ENCODE measurements at regions not wholly inside any gene's neighbourhood (a gene's known extent, or its start where the extent isn't known, plus 50 kb on each side); places are given as distances from the start of the nearest gene placed in this dataset.
"Not testable (repeated sequence)": the region's sequence is repeated elsewhere in the genome, so short reads cannot be mapped to it uniquely, and the experiment has no call there.

DNA sequence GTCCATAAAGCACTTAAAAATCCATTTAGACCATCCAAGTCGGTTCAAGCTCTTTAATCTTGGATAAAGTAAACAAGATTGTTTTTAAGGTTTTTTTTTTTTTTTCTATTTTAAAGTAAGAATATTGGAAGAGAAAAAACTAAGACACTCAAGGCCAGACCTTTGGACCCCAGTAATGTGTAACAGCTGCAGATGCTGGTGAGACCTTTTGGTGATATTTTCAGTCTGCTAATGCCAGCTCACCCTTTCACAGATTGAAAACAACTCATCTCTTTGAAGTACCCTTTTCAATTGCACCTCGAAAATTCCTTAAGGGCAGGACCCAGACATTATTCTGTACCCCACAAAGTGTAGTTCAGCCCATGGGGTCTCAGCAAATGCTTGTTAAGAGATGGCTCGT is 260.7 kb upstream of the CTNNB1 start:
- DNase-seq: no peak

GRCh38 chr3:40939030-40939740 is 260.1 kb upstream of the CTNNB1 start:
- DNase-seq: no peak

GRCh38 chr3:40939741-40940130 is 259.6 kb upstream of the CTNNB1 start:
- no peak for DNase-seq

- DNase-seq: no peak
Observed at GRCh38 chr3:40940651-40941050, 258.7 kb upstream of the CTNNB1 start.

- DNase-seq: not testable (repeated sequence)
Observed at GRCh38 chr3:40947022-40947421, 252.3 kb upstream of the CTNNB1 start.

- DNase-seq: not testable (repeated sequence)
Observed at GRCh38 chr3:40949347-40949746, 250.0 kb upstream of the CTNNB1 start.

DNA sequence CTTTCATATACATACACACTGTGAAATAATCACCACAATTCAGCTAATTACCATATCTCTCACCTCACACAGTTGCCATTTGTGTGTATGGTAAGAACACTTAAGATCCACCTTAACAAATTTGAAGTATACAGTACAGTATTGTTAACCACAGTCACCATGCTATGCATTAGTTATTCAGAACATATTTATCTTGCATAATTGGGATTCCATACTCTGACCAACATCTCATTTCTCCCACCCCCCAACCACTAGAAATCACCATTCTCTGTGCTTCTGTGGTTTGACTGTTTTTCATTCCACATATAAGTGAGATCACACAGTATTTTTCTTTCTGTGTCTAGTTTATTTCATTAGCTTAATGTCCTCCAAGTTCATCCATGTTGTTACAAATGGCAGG is 247.7 kb upstream of the CTNNB1 start:
- no peak for DNase-seq

- DNase-seq: no peak
Observed at GRCh38 chr3:40961104-40961857, 238.0 kb upstream of the CTNNB1 start.

- no peak for DNase-seq
Observed at GRCh38 chr3:40962721-40963120, 236.6 kb upstream of the CTNNB1 start.

GRCh38 chr3:40968666-40969065 is 230.6 kb upstream of the CTNNB1 start:
- DNase-seq: no peak

- DNase-seq: no peak
Observed at GRCh38 chr3:40969341-40969740, 230.0 kb upstream of the CTNNB1 start.

- DNase-seq: no peak
Observed at GRCh38 chr3:40969756-40970466, 229.4 kb upstream of the CTNNB1 start.

- DNase-seq: peak in 8 of 56 donors; percentile 6 to 46 (median 20)
Observed at GRCh38 chr3:40971191-40972168, 227.8 kb upstream of the CTNNB1 start.

- DNase-seq: no peak
Observed at GRCh38 chr3:40972350-40972749, 227.0 kb upstream of the CTNNB1 start.

DNA sequence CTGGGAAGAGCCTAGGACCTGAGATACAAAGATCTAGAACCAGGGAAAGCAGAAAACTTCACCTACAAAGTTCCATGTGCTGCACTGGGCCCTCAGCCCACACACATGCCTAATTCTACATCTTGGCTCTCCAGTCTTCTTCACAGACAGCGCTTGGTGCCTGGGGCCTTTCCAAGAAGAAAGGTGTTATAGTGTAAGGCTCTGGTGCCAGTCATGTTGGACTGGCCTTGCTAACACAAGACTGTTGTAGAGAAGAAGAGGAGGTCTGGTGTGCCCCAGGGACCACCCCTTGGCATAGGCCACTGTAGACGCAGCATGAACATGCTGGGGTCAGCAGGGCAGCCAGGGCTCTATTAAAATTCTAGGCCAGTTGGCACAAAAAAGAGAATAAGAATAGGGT is 226.2 kb upstream of the CTNNB1 start:
- no peak for DNase-seq

- DNase-seq: no peak
Observed at GRCh38 chr3:40975711-40976121, 223.6 kb upstream of the CTNNB1 start.

- DNase-seq: no peak
Observed at GRCh38 chr3:40976241-40976640, 223.1 kb upstream of the CTNNB1 start.

DNA sequence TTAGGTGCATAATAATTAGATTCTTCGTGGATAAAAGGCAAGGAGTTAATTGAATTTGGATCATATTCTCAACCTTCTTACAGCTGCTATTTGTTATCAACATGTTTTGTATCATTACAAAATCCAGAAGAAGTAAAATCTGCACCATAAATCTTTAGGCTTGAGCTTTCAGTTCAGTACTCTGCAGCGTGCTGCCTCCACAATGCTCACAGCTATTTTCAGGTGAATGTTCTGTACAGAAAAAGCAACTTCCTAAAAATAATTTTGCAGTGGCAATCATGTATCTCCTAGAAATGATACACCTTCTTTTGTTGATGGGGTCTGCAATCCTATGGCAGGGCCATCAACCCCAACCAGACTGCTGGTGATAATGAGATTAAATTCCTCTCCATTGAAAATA is 220.9 kb upstream of the CTNNB1 start:
- DNase-seq: peak in 1 of 56 donors; percentile 3

DNA sequence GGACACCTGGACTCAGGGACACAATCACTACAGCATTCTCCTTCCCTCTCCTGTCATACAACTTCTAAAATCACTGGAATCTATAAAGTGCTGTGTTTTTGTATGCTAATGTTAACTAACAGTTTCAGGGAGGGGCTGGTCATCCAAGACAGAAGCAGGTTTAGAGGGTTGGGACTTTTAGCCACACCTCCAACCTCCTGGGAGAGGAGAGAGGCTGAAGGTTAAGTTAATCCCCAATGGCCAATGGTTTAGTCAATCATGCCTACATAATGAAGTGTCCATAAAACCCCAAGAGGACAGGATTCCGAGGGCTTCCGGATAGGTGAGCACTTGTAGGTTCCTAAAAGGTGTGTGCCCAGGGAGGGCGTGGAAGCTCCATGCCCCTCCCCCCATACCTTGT is 219.3 kb upstream of the CTNNB1 start:
- DNase-seq: no peak

DNA sequence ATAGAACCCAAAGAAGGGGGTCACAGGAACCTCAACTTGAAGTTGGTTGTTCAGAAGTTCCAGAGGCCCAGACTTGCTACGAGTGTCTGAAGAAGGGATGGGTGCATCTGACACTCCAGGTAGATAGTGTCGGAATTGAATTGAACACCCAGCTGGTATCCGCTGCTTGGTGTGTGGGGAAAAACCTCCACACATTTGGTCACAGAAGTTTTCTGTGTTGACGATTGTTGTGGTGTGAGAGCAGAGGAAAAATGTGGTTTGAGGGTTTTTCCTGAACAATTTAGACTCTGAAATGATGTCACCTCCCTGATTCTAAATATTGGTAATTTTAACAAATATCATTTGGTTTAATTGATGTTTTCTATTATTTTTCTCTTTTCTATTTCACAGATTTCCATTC is 218.8 kb upstream of the CTNNB1 start:
- DNase-seq: no peak

GRCh38 chr3:40985195-40985594 is 214.1 kb upstream of the CTNNB1 start:
- DNase-seq: no peak
